LoVo (cell line): ENCODE measurements at regions not wholly inside any gene's neighbourhood (a gene's known extent, or its start where the extent isn't known, plus 50 kb on each side); places are given as distances from the start of the nearest gene placed in this dataset.

Experiments used
- DNase-seq: peaks from one replicate; pipeline ENCODE4 v3.0.0-alpha.2; 2016; ENCODE audit warnings: low spot score

GRCh38 chr16:62652441-62653120 lies 616.3 kb upstream of the CDH8 start:
- no peak for DNase-seq

- DNase-seq = no peak
Measured at GRCh38 chr16:62648256-62648655, 612.0 kb upstream of the CDH8 start.

GRCh38 chr16:62644030-62644812 lies 608.0 kb upstream of the CDH8 start:
- no peak for DNase-seq

- DNase-seq = no peak
Measured at GRCh38 chr16:62642677-62643076, 606.4 kb upstream of the CDH8 start.

- DNase-seq = no peak
Measured at GRCh38 chr16:62639890-62640289, 603.7 kb upstream of the CDH8 start.

- DNase-seq = no peak
Measured at GRCh38 chr16:62638964-62639870, 603.0 kb upstream of the CDH8 start.

GRCh38 chr16:62638324-62638911 lies 602.2 kb upstream of the CDH8 start:
- no peak for DNase-seq

- DNase-seq = no peak
Measured at GRCh38 chr16:62625326-62625725, 589.1 kb upstream of the CDH8 start.

- DNase-seq = no peak
Measured at GRCh38 chr16:62620275-62620674, 584.0 kb upstream of the CDH8 start.

- no peak for DNase-seq
Measured at GRCh38 chr16:62615526-62615925, 579.3 kb upstream of the CDH8 start.

- DNase-seq = no peak
Measured at GRCh38 chr16:62610291-62610690, 574.1 kb upstream of the CDH8 start.

- no peak for DNase-seq
Measured at GRCh38 chr16:62602790-62603189, 566.6 kb upstream of the CDH8 start.

- DNase-seq = no peak
Measured at GRCh38 chr16:62597875-62598274, 561.6 kb upstream of the CDH8 start.

- no peak for DNase-seq
Measured at GRCh38 chr16:62596584-62596983, 560.3 kb upstream of the CDH8 start.

GRCh38 chr16:62596125-62596524 lies 559.9 kb upstream of the CDH8 start:
- no peak for DNase-seq

GRCh38 chr16:62586128-62586862 lies 550.1 kb upstream of the CDH8 start:
- DNase-seq = no peak

- no peak for DNase-seq
Measured at GRCh38 chr16:62585041-62585545, 548.9 kb upstream of the CDH8 start.

GRCh38 chr16:62583414-62583813 lies 547.2 kb upstream of the CDH8 start:
- no peak for DNase-seq

- DNase-seq = no peak
Measured at GRCh38 chr16:62573466-62573865, 537.2 kb upstream of the CDH8 start.

GRCh38 chr16:62568926-62569325 lies 532.7 kb upstream of the CDH8 start:
- no peak for DNase-seq

- DNase-seq = no peak
Measured at GRCh38 chr16:62565706-62566105, 529.5 kb upstream of the CDH8 start.
